ENCODE measurements at regions not wholly inside any gene's neighbourhood (a gene's known extent, or its start where the extent isn't known, plus 50 kb on each side); places are given as distances from the start of the nearest gene placed in this dataset.

- TF ChIP-seq POLR2A (IDR thresholded peaks at IDR 0.05) (no peak), CTCF (IDR thresholded peaks at IDR 0.05) (no peak)
These were observed 78.6 kb downstream of the TRIM42 start for GRCh38 chr3:140756240-140757016.
